PFSK-1 (cell line): ENCODE measurements at regions not wholly inside any gene's neighbourhood (a gene's known extent, or its start where the extent isn't known, plus 50 kb on each side); places are given as distances from the start of the nearest gene placed in this dataset.

Source experiments
- FOXP2 ChIP-seq: optimal IDR thresholded peaks from 2 replicates; pipeline ENCODE3; 2011; ENCODE audit warnings: borderline replicate concordance, control low read depth, inconsistent platforms; ENCODE audit not compliant: insufficient read depth; ENCODE audit errors: extremely low read length, extremely low read depth
- POLR2AphosphoS5 ChIP-seq: IDR thresholded peaks from 2 replicates; pipeline ENCODE4 v1.6.1; 2012; ENCODE audit warnings: low read depth, mild to moderate bottlenecking, control low read depth, low read length, moderate library complexity
- SIN3A ChIP-seq: IDR thresholded peaks from 2 replicates; pipeline ENCODE4 v1.6.1; 2012; ENCODE audit warnings: mild to moderate bottlenecking, low read length, moderate library complexity, borderline replicate concordance; ENCODE audit not compliant: insufficient read depth
- TAF1 ChIP-seq: IDR thresholded peaks from 2 replicates; pipeline ENCODE4 v1.6.1; 2012; ENCODE audit warnings: low read length, control low read depth, borderline replicate concordance; ENCODE audit not compliant: insufficient read depth
- TF ChIP-seq, protein P1 (sequence below), 2 experiments: IDR thresholded peaks; 2 replicates each; pipeline versions ENCODE4 v1.6.1 to v1.8.0; 2011 to 2012; ENCODE audit warnings: low read depth in 2 of 2, low read length in 2 of 2, control low read depth in 1 of 2, inconsistent platforms in 1 of 2, mild to moderate bottlenecking in 1 of 2, moderate library complexity in 1 of 2; ENCODE audit not compliant: insufficient read depth in 1 of 2

DNA sequence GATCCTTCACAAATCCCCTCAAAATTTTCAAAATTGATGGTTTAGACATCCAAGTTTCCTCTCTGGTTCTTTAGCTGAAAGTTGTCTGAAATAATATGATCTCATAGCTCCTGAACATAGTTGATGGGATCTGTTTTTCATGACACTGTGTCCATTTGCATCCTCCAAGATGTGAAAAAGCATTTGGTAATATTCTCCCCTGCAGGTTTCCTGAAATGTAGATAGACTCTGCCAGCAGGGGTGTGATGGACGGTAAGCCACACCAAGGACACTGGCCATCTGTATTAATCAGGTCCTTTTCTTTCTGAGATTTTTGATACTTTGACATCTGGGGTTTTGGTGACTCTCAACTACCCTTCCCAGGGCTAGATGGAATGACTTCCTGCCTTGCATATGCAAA lies 79.6 kb upstream of the GRB10 start:
- TF ChIP-seq TAF1 (no peak), POLR2AphosphoS5 (no peak), SIN3A (no peak), FOXP2 (no peak)
- TF ChIP-seq, protein P1, sequence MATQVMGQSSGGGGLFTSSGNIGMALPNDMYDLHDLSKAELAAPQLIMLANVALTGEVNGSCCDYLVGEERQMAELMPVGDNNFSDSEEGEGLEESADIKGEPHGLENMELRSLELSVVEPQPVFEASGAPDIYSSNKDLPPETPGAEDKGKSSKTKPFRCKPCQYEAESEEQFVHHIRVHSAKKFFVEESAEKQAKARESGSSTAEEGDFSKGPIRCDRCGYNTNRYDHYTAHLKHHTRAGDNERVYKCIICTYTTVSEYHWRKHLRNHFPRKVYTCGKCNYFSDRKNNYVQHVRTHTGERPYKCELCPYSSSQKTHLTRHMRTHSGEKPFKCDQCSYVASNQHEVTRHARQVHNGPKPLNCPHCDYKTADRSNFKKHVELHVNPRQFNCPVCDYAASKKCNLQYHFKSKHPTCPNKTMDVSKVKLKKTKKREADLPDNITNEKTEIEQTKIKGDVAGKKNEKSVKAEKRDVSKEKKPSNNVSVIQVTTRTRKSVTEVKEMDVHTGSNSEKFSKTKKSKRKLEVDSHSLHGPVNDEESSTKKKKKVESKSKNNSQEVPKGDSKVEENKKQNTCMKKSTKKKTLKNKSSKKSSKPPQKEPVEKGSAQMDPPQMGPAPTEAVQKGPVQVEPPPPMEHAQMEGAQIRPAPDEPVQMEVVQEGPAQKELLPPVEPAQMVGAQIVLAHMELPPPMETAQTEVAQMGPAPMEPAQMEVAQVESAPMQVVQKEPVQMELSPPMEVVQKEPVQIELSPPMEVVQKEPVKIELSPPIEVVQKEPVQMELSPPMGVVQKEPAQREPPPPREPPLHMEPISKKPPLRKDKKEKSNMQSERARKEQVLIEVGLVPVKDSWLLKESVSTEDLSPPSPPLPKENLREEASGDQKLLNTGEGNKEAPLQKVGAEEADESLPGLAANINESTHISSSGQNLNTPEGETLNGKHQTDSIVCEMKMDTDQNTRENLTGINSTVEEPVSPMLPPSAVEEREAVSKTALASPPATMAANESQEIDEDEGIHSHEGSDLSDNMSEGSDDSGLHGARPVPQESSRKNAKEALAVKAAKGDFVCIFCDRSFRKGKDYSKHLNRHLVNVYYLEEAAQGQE (IDR thresholded peaks at IDR 0.05; ENCODE audit: insufficient read depth in 1 of 2, low read depth in 2 of 2, low read length in 2 of 2) = no peak

DNA sequence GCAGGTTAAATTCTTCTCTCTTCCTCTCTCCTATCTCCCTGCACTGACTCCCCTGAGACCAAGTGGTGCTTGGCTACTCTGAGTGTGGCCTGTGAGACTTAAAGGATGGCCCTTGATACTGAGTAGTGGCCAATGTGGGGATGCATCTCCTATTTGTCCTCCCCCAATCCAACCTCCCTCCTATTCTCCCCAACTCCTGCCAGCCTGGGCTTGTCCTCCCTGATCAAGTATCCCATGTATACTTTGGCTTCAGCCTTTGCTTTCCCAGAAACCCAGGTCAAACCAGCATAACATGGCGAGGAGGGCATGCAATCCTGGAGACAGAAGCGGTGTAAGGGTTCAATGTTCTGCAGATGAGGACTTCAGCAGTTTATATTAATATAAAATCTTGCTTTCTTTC lies 77.9 kb upstream of the GRB10 start:
- no peak for TF ChIP-seq SIN3A
- no peak for TF ChIP-seq FOXP2
- no peak for TF ChIP-seq TAF1
- TF ChIP-seq, protein P1 (IDR thresholded peaks at IDR 0.05; ENCODE audit: insufficient read depth in 1 of 2, low read depth in 2 of 2, low read length in 2 of 2) = no peak
- no peak for TF ChIP-seq POLR2AphosphoS5

DNA sequence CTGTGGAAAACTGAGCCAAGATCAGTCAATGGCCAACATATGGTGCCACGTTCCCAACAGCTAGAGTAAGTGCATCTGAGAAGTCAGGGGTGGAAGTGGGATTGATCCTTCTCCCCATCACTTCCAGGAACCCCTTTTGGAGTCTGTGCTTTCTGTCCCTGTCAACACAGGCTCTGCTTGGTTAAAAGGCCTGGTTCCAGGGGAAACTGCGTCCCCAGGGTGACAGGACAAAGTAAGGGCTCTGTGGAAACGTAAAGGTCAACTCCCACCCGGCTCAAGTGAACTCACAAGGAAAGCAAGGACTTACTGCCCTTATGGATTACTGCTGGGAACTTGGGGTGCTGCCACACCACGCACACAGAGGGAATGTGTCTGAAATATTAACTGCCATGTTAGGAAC lies 77.5 kb upstream of the GRB10 start:
- TF ChIP-seq SIN3A (no peak), TAF1 (no peak), POLR2AphosphoS5 (no peak), FOXP2 (no peak)
- TF ChIP-seq, protein P1 (IDR thresholded peaks at IDR 0.05; ENCODE audit: insufficient read depth in 1 of 2, low read depth in 2 of 2, low read length in 2 of 2) = no peak

DNA sequence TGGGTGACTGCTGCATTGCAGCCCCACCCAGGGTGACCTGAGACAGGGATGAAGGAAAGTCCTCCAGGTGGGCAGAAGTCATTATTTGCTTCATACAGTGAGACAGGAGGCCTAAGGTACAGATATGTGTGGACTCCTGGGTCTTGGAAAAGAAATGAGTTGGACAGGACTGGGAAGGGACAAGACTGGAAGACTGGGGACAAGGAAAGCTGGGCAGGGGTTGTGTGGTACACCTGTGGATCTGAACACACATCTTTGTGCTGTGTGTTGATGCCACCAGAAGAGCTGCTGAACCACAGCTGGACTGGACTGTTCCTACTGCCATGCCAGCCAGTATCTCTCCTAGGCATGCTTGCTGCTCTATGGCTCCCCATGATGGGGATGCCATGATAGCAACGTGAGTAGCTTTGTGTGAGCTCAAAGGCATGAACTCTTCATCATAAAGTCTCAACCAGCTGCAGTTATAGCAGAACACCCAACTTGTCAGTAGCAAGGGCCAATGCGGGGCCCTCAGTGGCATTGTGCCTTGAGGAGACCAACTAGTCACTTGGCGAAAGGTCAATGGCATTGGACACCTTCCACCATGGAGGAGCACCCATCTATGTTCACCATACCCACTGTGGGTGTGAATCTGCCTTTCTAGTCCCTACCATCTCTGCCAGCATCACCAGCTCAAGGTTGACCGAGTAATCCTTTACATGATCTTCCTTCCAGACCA lies 76.0 kb upstream of the GRB10 start:
- TF ChIP-seq FOXP2 (no peak), SIN3A (no peak), POLR2AphosphoS5 (no peak), TAF1 (no peak)
- TF ChIP-seq, protein P1 (IDR thresholded peaks at IDR 0.05; ENCODE audit: insufficient read depth in 1 of 2, low read depth in 2 of 2, low read length in 2 of 2) = no peak
